Keratinocyte (primary cell): ENCODE measurements at regions not wholly inside any gene's neighbourhood (a gene's known extent, or its start where the extent isn't known, plus 50 kb on each side); places are given as distances from the start of the nearest gene placed in this dataset.

Experiments
- DNase-seq: peaks from one replicate; pipeline ENCODE4 v3.0.0-alpha.2; 2011; ENCODE audit warnings: low read depth, missing footprints, low spot score
- FAIRE-seq: peaks from 2 replicates; lab custom pipeline; 2011; peaks lifted over from hg19 to GRCh38; lab: Jason Lieb, UNC
- H2AFZ ChIP-seq: 2 replicates; pipeline ENCODE4 v1.6.0; 2012; ENCODE audit warnings: low read length, control low read depth, inconsistent platforms; ENCODE audit not compliant: control insufficient read depth
- H3K27ac ChIP-seq: 2 replicates; pipeline ENCODE4 v1.5.1; 2011; ENCODE audit warnings: low read length; ENCODE audit not compliant: control insufficient read depth, insufficient read depth
- H3K27me3 ChIP-seq: 3 replicates; pipeline ENCODE4 v1.6.0; 2011; ENCODE audit warnings: low read length; ENCODE audit not compliant: control insufficient read depth, insufficient read depth; ENCODE audit errors: extremely low read depth
- H3K36me3 ChIP-seq, 2 experiments: 2 replicates in 1 of 2; 3 replicates in 1 of 2; pipeline ENCODE4 v1.5.1; 2011; ENCODE audit warnings: low read length in 2 of 2, mild to moderate bottlenecking in 1 of 2; ENCODE audit not compliant: control insufficient read depth in 2 of 2, insufficient read depth in 2 of 2; ENCODE audit errors: extremely low read depth in 1 of 2
- H3K4me1 ChIP-seq: 3 replicates; pipeline ENCODE4 v1.5.1; 2011; ENCODE audit warnings: low read length; ENCODE audit not compliant: control insufficient read depth, insufficient read depth; ENCODE audit errors: extremely low read depth
- H3K4me2 ChIP-seq: 3 replicates; pipeline ENCODE4 v1.6.0; 2011; ENCODE audit warnings: low read depth, low read length; ENCODE audit not compliant: control insufficient read depth, insufficient read depth; ENCODE audit errors: extremely low read depth
- H3K4me3 ChIP-seq, 3 experiments: fragments of 200-600 bp in 1 of 3; sonication (generic) in 1 of 3; 2 replicates in 2 of 3; 3 replicates in 1 of 3; pipeline ENCODE4 v1.5.1; 2011 to 2016; ENCODE audit warnings: low read length in 3 of 3, mild to moderate bottlenecking in 3 of 3, control low read depth in 2 of 3, inconsistent platforms in 1 of 3, low read depth in 1 of 3, mixed read lengths in 1 of 3, mixed run types in 1 of 3, moderate library complexity in 1 of 3; ENCODE audit not compliant: control insufficient read depth in 2 of 3, insufficient read depth in 2 of 3; ENCODE audit errors: extremely low read depth in 1 of 3
- H3K79me2 ChIP-seq: 2 replicates; pipeline ENCODE4 v1.6.0; 2012; ENCODE audit warnings: low read length; ENCODE audit not compliant: control insufficient read depth, insufficient read depth
- H3K9ac ChIP-seq: 3 replicates; pipeline ENCODE4 v1.6.0; 2011; ENCODE audit warnings: low read length; ENCODE audit not compliant: control insufficient read depth, insufficient read depth; ENCODE audit errors: extremely low read depth
- H3K9me1 ChIP-seq: 3 replicates; pipeline ENCODE4 v1.6.0; 2011; ENCODE audit warnings: low read length; ENCODE audit not compliant: control insufficient read depth, insufficient read depth; ENCODE audit errors: extremely low read depth
- H3K9me3 ChIP-seq: 2 replicates; pipeline ENCODE4 v1.5.1; 2012; ENCODE audit warnings: low read depth, low read length; ENCODE audit not compliant: control insufficient read depth
- H4K20me1 ChIP-seq: 3 replicates; pipeline ENCODE4 v1.6.0; 2011; ENCODE audit warnings: low read length; ENCODE audit not compliant: control insufficient read depth, insufficient read depth; ENCODE audit errors: extremely low read depth
- EZH2 ChIP-seq: IDR thresholded peaks from one replicate; pipeline ENCODE4 v1.6.1; 2012; ENCODE audit warnings: inconsistent platforms, mild to moderate bottlenecking, low read length, moderate library complexity
- dilution Hi-C: fragments of 300-500 bp; cut with MboI; formaldehyde crosslinking; loops from one replicate; pipeline ENCODE4 v1.7.0; 2020; ENCODE audit warnings: low sequenced_read_pairs; ENCODE audit not compliant: extremely low pct_ligation_motif_present
- TF ChIP-seq, protein P1 (sequence below), 3 experiments: IDR thresholded peaks in 1 of 3; conservative IDR thresholded peaks in 1 of 3; optimal IDR thresholded peaks in 1 of 3; 2 replicates in 2 of 3; 3 replicates in 1 of 3; pipeline versions ENCODE3 to v1.5.1; 2011; ENCODE audit warnings: low read length in 3 of 3, mild to moderate bottlenecking in 3 of 3, moderate library complexity in 2 of 3, control low read depth in 1 of 3, inconsistent platforms in 1 of 3; ENCODE audit not compliant: insufficient read depth in 2 of 3; ENCODE audit errors: extremely low read depth in 1 of 3

DNA sequence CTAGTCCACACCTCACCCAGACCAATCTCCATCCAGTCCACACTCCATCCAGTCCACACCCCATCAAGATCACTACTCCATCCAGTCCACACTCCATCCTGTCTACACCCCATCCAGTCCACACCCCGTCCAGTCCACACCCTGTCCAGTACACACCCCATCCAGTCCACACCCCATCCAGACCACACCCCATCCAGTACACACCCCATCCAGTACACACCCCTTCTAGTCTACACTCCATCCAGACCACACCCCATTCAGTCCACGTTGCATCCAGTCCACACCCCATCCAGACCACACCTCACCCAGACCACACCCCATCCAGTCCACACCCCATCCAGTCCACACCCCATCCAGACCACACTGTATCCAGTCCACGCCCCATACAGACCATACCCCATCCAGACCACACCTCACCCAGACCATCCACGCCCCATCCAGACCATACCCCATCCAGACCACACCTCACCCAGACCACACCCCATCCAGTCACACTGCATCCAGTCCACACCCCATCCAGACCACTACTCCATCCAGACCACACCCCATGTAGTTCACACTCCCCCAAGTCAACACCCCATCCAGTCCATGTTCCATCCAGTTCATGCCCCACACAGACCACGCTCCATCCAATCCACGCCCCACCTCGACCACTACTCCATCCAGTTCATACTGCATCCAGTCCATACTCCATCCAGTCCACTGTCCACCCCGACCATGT is 116.6 kb upstream of the RTL1 start:
- H2AFZ ChIP-seq: no peak overlapping the region
- no peaks in the 10 kb centered on the region for H3K9me1 ChIP-seq
- dilution Hi-C loops: no loop called here
- no peak for DNase-seq
- H3K4me2 ChIP-seq: no peak overlapping the region
- H3K36me3 ChIP-seq: no peaks in the 10 kb centered on the region
- no peak for FAIRE-seq
- no peaks in the 10 kb centered on the region for H4K20me1 ChIP-seq
- H3K9ac ChIP-seq: no peak overlapping the region
- no peak overlapping the region for H3K27ac ChIP-seq
- H3K4me3 ChIP-seq: no peak overlapping the region
- no peaks in the 10 kb centered on the region for H3K79me2 ChIP-seq
- H3K9me3 ChIP-seq: peaks cover 12% of the 10 kb centered on the region
- H3K27me3 ChIP-seq: no peaks in the 10 kb centered on the region
- TF ChIP-seq, protein P1, sequence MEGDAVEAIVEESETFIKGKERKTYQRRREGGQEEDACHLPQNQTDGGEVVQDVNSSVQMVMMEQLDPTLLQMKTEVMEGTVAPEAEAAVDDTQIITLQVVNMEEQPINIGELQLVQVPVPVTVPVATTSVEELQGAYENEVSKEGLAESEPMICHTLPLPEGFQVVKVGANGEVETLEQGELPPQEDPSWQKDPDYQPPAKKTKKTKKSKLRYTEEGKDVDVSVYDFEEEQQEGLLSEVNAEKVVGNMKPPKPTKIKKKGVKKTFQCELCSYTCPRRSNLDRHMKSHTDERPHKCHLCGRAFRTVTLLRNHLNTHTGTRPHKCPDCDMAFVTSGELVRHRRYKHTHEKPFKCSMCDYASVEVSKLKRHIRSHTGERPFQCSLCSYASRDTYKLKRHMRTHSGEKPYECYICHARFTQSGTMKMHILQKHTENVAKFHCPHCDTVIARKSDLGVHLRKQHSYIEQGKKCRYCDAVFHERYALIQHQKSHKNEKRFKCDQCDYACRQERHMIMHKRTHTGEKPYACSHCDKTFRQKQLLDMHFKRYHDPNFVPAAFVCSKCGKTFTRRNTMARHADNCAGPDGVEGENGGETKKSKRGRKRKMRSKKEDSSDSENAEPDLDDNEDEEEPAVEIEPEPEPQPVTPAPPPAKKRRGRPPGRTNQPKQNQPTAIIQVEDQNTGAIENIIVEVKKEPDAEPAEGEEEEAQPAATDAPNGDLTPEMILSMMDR (optimal IDR thresholded peaks at IDR 0.05 in 1 of 3, IDR thresholded peaks at IDR 0.05 in 1 of 3, conservative IDR thresholded peaks at IDR 0.05 in 1 of 3; ENCODE audit: extremely low read depth in 1 of 3, insufficient read depth in 2 of 3, low read length in 3 of 3): no peak
- no peak for TF ChIP-seq EZH2
- H3K4me1 ChIP-seq: no peaks in the 10 kb centered on the region

DNA sequence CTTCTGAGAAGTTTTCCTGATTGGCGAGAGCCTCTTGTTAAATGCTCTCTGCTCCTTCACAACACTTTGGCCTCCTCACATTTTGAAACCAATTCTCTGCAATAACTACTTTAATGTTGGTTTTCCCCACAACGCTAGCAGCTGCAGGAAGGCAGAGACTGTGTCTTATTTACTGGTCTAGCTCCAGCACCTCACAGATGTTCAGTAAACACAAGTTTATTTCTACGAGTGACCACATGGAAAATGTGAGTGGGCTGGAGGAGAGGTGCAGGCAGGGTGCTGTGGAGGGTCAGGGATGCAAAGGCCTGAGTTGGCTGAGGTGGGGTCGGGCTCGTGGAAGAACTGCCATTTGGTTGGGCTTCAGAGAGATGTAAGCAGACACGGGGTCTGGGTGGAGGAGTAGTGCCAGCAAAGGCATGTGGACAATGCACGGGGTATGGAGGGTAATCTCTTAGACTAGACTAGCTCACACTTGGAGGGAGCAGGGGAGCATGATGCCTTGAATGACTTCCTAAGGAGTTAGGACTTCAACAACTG is 117.4 kb upstream of the RTL1 start:
- no peak for DNase-seq
- Histone ChIP-seq H3K27ac (no peak overlapping the region), H3K27me3 (no peaks in the 10 kb centered on the region), H3K9ac (no peak overlapping the region), H3K4me1 (no peaks in the 10 kb centered on the region), H3K4me3 (no peak overlapping the region), H3K9me3 (peaks cover 12% of the 10 kb centered on the region), H3K9me1 (no peaks in the 10 kb centered on the region), H4K20me1 (no peaks in the 10 kb centered on the region), H2AFZ (no peak overlapping the region), H3K4me2 (no peak overlapping the region), H3K36me3 (no peaks in the 10 kb centered on the region), H3K79me2 (no peaks in the 10 kb centered on the region)
- dilution Hi-C loops: no loop called here
- TF ChIP-seq, protein P1 (optimal IDR thresholded peaks at IDR 0.05 in 1 of 3, IDR thresholded peaks at IDR 0.05 in 1 of 3, conservative IDR thresholded peaks at IDR 0.05 in 1 of 3; ENCODE audit: extremely low read depth in 1 of 3, insufficient read depth in 2 of 3, low read length in 3 of 3): no peak
- TF ChIP-seq EZH2: no peak
- no peak for FAIRE-seq
